GM18502 (cell line): ENCODE measurements at regions not wholly inside any gene's neighbourhood (a gene's known extent, or its start where the extent isn't known, plus 50 kb on each side); places are given as distances from the start of the nearest gene placed in this dataset.

ENCODE experiments used
- ATAC-seq: cut with Tn5 transposase; IDR thresholded peaks from one replicate; pipeline ENCODE4 v1.9.1; 2021; ENCODE audit warnings: mild to moderate bottlenecking; ENCODE audit not compliant: unreplicated experiment, poor library complexity

DNA sequence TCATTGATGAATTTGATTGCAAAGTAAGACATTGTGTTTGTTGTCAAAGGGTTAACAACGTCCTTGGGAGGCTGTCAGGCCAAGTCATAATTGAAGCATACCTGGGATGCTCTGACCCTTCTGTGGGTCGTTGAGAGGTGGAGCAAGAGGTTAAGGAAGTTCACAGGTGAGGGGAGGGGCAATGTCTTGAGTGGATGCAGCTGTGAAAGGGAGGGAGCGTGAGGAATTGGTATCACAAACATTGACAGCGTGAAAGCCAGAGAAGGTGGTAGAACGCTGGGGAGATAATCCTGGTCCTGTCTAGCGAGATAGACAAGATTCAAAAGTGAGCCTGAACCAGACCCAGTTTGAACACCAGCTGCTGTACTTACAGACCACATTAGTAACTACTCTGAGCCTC lies 79.4 kb downstream of the HES1 start:
- no peak for ATAC-seq

DNA sequence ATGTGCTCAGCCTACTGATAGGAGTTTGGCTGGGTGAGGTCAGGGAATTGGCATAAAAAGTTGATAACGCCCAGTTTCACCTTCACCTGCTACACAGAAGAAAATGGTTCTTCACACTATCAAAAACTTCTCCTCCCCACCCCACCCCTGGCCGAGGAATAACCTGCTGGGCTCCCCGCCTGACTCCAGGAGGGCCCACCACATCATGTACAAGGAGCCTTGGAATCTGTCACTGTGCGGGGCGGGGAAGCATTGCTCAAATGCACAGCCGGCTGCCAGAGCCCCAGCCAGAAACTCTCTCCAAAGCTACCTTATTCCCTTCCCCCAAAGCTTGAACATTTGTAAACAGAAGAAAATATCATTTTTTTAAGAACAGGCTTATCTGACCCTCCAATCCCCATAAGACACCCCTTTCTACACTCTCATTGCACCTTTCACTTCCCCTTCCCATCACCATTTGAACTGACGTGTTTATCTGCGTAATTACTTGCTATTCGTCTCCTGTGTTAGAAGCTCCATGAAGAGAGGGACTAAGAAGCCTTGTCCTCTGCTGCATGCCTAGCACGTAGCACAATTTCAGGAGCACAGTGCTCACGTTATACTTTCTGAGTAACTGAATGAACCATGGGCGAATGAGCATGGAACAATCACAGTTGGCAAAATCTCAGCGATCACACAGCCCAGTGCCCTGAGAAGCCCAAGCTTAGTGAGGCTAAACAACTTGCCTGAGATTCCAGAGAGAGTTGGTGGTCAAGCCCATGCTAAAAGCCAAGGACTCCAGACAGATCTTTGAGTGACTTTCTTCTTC lies 82.9 kb downstream of the HES1 start:
- ATAC-seq, result peak; percentile 75

DNA sequence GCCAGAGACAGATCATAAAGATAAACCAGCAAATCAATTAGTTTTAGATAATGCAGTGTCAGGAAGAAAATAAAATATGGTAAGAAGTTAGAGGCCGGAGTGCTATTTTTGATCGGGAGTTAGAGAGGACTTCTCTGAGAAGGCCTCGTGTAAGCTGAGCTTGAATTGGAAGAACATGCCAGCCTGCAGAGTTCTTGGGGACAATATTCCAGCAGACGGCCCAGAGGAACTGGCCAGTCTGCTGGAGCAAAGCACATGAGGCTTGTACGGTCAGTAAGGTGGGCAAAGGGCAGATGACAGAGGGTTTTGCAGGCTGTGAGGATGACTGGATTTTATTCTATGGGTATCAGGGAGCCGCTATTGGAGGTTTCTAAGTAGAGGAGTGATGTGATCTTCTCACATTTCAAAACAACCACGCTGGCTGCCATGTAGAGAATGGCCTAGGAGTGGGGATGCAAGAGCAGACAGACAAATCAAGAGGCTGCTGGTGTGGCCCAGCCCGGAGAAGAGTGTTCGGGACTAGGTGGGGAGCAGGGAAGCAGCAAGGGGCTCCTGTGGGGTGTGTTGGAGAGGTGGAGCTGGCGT lies 84.0 kb downstream of the HES1 start:
- ATAC-seq, result no peak

GRCh38 chr3:194220901-194221326 lies 85.0 kb downstream of the HES1 start:
- no peak for ATAC-seq

DNA sequence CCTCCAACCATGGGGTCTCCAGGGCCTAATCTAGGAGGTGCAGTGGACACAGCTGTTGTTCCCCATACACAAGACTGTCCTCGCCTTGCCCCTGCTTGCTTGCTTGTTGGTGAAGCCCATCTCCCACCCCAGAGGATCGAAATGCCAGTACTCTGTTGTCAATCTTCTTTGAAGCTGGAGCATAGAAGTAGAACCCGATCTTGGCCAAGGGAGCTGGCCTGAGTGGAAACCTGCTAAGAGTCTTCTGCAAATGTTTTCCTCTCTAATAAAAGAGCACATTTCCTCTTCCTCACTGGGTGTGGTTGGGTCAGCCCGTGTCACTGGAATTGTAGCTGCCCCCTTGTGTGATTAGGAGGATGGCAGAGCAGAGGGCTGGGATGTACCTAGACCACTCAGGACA lies 85.4 kb downstream of the HES1 start:
- no peak for ATAC-seq

- no peak for ATAC-seq
These were observed 88.0 kb downstream of the HES1 start for GRCh38 chr3:194223951-194224350.

- ATAC-seq, result no peak
These were observed 88.8 kb downstream of the HES1 start for GRCh38 chr3:194224471-194225417.

GRCh38 chr3:194225418-194225812 lies 89.5 kb downstream of the HES1 start:
- no peak for ATAC-seq

- ATAC-seq, result no peak
These were observed 90.2 kb downstream of the HES1 start for GRCh38 chr3:194225988-194226663.

DNA sequence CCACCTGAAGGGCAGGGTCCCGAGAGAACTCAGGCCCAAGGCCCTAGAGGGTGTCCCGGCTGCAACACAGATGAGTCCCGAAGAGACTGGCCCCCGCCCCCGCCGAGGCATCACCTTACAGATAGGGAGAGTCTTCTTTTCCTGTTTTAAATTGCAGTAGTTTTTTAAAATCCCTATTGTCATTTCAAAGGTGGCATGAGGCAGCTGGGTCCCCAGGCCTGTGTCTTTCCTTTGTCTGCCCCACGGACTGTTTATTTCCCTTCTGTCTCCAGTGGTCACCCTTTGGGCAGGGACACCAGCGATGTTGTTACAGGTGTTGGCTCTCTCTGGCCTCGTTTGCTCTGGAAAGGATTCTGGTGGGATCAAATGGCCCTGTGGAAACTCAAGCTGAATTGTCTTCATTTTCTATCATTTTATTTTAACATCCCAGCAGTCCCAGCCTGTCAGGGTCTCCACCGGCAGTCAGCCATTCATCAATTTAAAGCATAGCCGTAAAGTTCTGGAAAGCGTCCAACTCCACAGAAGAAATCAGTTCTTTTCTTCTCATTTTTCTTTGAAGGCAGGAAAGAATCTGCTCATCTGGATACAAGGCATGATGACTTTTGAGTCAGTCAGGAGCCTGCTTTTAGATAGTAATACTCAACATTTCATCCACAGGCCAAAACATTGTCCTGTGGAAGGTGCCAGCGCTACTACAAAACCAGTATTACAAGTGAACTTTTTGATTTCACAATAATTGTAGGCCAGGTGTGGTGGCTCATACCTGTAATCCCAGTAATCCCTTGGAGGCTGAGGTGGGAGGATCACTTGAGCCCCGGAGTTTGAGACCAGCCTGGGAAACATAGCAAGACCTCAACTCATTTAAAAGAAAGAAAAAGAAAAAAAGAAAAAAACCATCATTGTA lies 96.2 kb downstream of the HES1 start:
- no peak for ATAC-seq

- no peak for ATAC-seq
These were observed 97.2 kb downstream of the HES1 start for GRCh38 chr3:194233150-194233549.

- no peak for ATAC-seq
These were observed 99.2 kb downstream of the HES1 start for GRCh38 chr3:194235160-194235559.

DNA sequence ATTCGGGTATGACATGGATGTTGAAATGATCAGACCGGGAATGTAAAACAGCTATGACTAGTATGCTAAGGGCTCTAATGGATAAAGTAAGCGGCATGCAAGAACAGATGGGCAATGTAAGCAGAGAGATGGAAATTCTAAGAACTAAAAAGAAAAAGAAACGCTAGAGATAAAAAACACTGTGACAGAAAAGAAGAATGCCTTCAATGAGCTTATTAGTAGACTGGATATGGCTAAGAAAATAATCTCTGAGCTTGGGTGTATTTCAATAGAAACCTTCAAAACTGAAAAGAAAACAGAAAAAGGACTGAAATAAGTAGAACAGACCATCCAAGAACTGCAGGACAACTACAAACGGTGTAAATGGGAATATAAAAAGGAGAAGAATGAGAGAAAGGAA lies 101.2 kb downstream of the HES1 start:
- no peak for ATAC-seq

GRCh38 chr3:194240766-194241165 lies 104.8 kb downstream of the HES1 start:
- no peak for ATAC-seq

DNA sequence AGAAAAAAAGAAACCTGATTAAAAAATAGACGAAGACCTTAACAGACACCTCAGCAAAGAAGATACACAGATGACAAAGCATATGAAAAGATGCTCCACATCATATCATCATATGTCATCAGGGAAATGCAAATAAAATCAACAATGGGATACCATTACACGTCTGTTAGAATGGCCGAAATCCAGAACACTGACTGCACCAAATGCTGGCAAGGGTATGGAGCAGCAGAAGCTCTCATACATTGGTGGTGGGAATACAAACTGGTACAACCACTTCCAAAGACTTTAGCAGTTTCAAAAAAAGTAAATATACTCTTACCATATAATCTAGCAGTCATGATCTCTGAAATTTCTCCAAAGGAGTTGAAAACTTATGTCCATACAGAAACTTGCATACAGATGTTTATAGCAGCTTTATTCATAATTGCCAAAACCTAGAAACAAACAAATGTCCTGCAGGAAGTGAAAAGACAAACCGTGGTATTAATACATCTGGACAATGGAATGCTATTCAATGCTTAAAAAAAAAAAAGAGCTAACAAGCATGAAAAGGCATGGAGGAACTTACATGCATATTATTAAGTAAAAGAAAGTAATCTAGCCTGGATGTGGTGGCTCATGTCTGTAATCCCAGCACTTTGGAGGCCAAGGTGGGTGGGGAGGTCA lies 107.4 kb downstream of the HES1 start:
- ATAC-seq, result no peak

- ATAC-seq, result no peak
These were observed 107.0 kb downstream of the CPN2 start for GRCh38 chr3:194244167-194244566.

GRCh38 chr3:194245474-194245873 lies 105.7 kb downstream of the CPN2 start:
- ATAC-seq, result no peak

- no peak for ATAC-seq
These were observed 105.1 kb downstream of the CPN2 start for GRCh38 chr3:194245975-194246561.
